ENCODE measurements at regions not wholly inside any gene's neighbourhood (a gene's known extent, or its start where the extent isn't known, plus 50 kb on each side); places are given as distances from the start of the nearest gene placed in this dataset.

- no peak for TF ChIP-seq CTCF (conservative IDR thresholded peaks at IDR 0.05; ENCODE audit: low read length)
- no peak for TF ChIP-seq EZH2phosphoT487 (IDR thresholded peaks at IDR 0.05; ENCODE audit: borderline replicate concordance)
Observed at GRCh38 chr1:222077206-222077605, 335.3 kb upstream of the DUSP10 start.
